22Rv1 (cell line): ENCODE measurements at regions not wholly inside any gene's neighbourhood (a gene's known extent, or its start where the extent isn't known, plus 50 kb on each side); places are given as distances from the start of the nearest gene placed in this dataset.

ENCODE experiments used
- ZFX ChIP-seq: fragments of 450-650 bp; IDR thresholded peaks from 2 replicates; pipeline ENCODE4 v1.6.1; 2017; ENCODE audit warnings: antibody characterized with exemption, borderline replicate concordance
- TF ChIP-seq, protein P1 (sequence below): fragments of 450-650 bp; IDR thresholded peaks from 2 replicates; pipeline ENCODE4 v1.5.1; 2017; ENCODE audit warnings: mild to moderate bottlenecking

DNA sequence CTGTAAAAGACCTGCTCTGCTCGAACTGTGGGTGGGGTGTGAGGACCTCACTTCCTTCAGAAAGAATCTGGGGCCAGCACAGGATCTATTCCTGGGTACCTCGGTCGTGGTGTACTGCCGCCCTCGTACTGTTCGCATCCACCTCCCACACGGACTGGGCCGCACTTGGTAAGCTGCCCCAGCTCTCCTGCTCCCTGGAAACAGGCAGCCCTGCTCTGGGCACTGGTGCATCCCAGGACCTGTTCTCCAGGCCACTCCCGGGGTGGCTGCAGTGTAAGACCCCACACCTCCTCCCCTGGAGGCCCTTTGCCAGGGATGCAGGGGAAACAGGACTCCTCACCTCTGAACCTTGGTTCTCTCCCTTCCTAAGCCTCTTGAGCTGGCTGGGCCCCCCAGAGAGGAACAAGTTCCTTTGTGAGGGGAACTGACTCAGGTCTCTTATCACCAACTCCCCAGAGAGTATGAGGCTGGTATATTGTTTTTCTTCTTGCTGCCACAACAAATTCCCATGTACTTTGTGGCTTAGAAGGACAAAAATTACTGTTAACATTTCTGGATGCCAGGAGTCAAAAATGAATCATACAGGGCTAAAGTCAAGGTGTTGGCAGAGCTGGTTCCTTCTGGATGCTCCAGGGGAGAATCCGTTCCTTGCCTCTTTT is 276.5 kb downstream of the NUAK1 start:
- TF ChIP-seq, protein P1, sequence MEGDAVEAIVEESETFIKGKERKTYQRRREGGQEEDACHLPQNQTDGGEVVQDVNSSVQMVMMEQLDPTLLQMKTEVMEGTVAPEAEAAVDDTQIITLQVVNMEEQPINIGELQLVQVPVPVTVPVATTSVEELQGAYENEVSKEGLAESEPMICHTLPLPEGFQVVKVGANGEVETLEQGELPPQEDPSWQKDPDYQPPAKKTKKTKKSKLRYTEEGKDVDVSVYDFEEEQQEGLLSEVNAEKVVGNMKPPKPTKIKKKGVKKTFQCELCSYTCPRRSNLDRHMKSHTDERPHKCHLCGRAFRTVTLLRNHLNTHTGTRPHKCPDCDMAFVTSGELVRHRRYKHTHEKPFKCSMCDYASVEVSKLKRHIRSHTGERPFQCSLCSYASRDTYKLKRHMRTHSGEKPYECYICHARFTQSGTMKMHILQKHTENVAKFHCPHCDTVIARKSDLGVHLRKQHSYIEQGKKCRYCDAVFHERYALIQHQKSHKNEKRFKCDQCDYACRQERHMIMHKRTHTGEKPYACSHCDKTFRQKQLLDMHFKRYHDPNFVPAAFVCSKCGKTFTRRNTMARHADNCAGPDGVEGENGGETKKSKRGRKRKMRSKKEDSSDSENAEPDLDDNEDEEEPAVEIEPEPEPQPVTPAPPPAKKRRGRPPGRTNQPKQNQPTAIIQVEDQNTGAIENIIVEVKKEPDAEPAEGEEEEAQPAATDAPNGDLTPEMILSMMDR, result no peak
- no peak for TF ChIP-seq ZFX
